ENCODE measurements at regions not wholly inside any gene's neighbourhood (a gene's known extent, or its start where the extent isn't known, plus 50 kb on each side); places are given as distances from the start of the nearest gene placed in this dataset.

DNA sequence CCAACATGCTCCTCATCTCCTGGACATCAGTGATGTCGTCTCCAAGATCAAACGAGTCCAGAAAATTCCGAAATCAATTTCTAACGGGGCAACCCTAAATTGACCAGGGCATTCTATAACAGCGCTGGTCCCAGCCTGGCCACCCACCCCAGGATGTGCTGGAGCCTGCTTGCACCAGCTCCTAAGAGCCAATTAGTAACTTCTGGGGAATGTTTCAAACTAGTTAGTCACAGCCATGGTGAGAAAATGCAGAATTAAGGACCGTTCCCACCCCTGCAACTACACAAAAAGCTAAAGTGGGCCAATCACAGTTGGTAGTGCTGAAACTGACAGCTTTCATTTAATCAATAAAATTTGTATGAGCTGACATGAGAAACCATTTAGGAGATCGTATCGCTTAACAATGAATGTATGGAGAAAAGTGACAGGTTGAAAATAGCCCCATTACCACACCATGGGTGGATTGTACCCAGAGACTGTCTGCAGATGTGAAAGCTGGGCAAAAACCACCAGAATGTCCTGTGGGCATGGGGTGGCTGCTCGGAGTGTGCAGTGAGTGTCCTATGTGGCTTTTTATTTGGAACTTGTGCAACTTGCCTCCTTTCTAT lies 165.7 kb upstream of the AFDN start:
- intact Hi-C loops (cut with DNase I): no loop called here
- DNase-seq: peak in 2 of 10 donors; percentile 31 to 33

DNA sequence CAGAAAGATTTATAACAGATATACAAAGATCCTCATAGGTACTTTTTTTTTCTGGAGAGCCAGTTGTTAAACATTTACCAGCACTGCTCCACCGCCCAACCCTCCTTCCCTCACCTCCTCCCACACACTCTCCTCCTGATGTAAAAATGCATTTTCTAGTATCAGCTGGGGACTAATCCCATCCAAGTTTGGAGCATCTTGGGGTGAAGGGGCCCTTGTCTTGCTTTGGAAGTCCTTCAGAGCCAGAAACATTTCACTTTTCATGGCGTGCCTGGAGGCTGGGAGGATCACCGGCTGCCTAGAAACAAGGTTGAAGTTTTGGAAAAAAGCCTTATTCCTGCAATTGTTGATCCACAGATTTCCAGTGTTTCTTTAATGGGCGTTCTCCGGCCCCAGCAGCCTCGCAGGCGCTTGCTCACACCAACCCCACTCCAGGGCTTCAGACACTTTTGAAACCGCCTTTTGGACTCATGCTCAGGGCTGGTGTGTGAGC lies 165.1 kb upstream of the AFDN start:
- peak in 2 of 10 donors; percentile 14 for DNase-seq

DNA sequence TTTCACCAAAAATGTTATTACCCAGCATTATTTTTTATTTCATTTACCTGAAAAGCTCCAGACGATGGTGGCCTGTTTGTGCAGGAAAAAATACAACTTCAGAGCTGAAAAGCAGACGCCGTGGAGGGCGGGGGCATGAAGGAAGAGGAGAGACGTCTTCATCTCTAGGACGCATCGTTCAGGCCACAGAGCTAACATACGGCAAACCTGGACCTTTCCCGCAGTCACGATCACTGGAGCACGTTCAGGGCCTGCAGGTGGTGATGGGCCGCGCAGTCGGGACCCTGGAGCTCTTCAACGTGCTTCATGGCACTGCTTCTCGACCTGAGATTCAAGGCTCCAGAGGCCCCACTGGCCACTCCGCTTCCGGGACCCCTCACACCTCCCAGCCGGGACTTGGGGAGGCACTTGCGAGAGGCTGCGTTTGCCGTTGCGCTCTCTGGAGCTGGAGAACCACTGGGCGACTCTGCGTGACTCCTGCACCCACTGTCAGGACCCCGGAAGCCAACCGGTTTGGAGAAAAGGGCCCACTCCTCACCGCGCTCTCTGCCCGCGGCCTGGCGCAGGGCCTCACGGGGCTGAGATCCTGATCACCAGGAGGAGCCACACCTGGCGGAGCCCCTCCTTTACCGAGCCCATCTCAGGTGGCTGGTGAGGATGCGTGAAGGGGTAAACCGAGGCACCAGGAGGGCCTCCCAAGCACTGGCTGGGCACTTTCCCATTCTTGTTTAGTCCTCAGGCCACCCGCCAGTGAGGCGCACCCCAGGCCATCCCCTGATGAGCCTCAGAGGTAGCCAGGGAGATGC lies 164.4 kb upstream of the AFDN start:
- peak in 2 of 10 donors; percentile 62 to 66 for DNase-seq

More for the DNA sequence above, 165.1 kb upstream of the AFDN start:
- intact Hi-C loops (cut with DNase I): no loop called here

DNA sequence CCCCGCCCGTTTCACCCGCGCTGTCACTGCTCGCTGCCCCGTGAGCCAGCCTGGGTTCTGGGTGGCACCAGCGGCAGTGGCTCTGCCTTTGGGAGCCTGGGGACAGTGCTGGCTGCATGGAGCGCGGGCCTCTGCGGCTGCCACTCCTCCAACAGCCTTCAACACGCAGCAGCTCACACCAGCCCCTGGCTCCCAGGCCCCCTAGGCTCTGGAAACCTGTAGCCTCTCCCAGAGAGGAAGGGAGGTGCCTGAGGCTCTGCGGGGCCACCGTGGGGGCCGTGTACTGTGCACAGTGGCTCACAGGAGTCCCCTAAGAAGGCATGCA lies 163.9 kb upstream of the AFDN start:
- intact Hi-C loops (cut with DNase I): no loop called here
- DNase-seq: peak in 1 of 10 donors; percentile 80

More for the DNA sequence above, 164.4 kb upstream of the AFDN start:
- intact Hi-C loops (cut with DNase I): no loop called here

DNA sequence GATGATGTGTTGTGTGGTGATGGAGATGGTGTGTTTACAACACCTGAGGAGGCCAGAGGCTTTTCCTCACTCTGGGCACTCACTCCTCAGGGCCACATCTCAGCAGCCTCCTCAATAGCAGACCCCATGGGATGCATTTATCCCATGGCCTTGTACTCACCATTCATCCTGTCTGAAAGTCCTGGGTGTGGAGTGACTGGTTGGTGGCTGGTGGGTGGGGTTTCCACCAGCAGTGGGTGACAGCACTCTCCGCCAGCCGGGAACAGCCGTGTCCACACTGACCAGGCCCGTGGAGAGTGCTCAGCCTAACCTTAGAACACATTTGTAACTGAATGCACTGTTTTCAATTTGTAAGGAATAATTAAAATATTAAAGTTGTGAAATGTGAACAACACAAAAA lies 163.4 kb upstream of the AFDN start:
- intact Hi-C loops (cut with DNase I): no loop called here
- peak in 2 of 10 donors; percentile 35 to 51 for DNase-seq

DNA sequence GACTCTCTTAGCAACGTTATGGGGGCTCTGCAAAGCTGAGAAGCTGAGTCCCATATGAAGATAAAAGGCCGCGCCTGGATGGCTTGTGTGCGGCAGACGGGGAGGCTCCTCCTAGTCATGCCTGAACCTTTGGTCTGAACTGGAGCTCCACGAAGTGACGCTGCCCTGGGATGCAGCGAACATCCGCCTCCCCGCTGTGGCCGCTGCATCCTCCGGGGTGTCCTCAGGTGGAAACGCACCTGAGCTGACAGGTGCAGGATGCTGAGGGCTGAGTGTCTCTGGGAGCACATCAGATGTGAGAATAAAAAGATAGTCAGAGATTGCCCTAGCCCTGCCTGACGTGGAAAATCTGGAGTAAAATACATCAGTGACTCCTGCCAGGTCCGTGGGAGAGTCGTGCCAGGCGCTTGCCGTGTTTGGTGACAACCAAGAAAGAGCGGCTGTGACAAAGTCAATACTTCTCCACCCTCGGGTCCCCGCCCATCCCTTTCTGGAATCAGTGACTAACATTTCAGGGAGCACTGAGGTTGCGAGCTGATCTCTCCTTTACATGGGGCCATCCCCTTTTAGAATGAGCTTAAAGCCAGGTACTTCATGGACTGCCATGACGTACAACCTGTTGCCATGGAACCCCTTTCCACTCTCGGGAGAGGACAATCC lies 162.8 kb upstream of the AFDN start:
- intact Hi-C loops (cut with DNase I): no loop called here
- DNase-seq: peak in 2 of 10 donors; percentile 70 to 76

DNA sequence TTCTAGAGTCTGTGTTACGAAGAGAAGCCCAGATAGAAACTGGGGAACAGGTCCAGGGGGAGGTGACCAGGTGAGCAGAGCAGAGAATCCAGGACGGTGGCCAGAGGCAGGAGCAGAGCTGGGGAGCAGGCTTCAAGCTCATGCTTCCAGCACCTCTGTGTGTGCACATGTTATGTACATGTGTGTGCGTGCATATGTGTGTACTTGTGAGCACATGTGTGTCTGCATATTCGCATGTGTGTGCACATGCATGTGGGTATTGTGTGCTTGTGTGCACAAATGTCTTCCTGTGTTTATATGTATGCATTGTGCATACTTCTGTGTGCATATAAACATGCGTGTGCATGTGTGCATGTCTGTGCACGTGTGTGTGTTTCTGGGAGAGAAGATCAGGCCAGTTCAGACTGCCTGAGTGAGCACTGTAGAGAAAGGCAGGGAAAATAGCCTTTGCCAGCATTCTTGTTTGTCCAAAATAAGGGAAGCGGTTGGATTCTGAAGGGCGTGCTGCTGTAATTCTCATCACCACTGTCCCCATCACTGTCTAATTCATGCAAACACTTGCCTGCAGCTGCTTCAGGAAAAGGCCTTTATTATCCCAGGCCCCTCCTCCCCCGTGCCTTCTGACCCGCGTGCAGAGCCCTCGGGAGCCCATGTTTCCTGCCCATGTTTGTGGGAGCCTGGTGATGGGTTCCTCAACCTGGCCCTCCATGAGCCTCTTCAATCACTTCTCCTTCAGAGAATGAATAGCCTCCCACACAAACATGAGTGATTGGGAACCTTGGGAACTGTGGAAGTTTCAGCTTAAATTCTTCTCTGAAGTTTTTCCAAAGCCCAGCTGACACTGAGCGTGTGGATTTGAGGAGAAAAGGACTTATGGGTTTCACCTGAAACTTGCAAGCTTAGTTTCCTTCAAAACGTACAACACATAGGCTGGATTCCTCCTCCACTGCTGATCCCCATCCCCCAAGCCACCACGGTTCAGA lies 161.7 kb upstream of the AFDN start:
- intact Hi-C loops (cut with DNase I): no loop called here

DNA sequence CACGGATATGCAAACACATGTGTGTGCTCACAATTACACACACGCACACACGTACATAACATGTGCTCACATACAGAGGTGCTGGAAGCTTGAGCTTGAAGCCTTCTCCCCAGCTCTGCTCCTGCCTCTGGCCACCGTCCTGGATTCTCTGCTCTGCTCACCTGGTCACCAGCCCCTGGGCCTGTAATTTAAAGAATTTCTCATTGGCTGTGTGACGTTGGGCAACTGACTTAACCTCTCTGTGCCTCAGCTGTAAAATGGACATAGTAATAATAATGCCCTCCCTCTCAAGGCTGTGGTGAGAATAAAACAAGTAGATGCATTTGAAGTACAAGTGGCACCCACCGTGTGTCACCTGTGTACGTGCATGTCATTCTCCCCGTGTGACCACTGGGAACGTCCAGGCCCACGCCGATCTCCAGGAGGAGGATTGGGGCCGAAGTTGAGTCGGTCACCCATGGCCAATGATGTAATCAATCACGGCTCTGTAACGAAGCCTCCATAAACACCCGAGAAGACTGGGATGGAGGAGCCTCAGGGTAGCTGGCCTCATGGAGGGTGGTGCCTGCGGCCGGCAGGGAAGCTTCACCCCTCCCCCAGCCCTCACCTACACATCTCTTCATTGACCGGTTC lies 160.9 kb upstream of the AFDN start:
- intact Hi-C loops (cut with DNase I): no loop called here
- DNase-seq: peak in 2 of 10 donors; percentile 38 to 69

More for the DNA sequence above, 161.7 kb upstream of the AFDN start:
- DNase-seq: peak in 3 of 10 donors; percentile 33 to 77 (median 35)

DNA sequence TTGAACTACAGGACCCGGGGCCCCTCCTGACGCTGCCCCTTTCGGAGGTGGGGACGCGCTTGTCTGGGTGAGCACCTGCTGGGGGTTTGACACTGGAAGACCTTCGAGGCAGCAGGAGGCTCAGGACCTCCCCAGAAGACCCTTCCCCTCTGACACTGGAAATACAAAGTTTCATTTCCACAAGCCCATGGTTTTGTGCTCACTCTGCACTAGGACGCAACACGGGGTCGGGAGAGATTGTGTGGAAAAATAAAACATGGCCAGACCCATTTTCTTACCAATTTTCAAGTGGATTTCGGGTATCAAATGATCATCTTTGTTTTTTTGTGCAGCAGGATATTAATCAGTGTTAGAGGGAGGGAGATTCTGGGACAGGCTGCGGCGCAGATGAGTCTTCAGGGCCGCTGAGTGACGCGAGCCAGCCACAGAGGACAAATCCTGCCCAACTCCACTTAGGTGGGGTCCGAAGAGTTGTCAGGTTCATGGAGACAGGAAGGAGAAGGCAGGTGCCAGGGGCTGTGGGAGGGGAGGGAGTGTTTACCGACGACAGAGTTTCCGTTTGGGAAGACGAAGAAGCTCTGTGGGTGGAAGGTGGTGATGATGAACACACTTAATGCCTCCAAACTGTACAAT lies 160.0 kb upstream of the AFDN start:
- intact Hi-C loops (cut with DNase I): no loop called here
- peak in 2 of 10 donors; percentile 9 to 55 for DNase-seq

DNA sequence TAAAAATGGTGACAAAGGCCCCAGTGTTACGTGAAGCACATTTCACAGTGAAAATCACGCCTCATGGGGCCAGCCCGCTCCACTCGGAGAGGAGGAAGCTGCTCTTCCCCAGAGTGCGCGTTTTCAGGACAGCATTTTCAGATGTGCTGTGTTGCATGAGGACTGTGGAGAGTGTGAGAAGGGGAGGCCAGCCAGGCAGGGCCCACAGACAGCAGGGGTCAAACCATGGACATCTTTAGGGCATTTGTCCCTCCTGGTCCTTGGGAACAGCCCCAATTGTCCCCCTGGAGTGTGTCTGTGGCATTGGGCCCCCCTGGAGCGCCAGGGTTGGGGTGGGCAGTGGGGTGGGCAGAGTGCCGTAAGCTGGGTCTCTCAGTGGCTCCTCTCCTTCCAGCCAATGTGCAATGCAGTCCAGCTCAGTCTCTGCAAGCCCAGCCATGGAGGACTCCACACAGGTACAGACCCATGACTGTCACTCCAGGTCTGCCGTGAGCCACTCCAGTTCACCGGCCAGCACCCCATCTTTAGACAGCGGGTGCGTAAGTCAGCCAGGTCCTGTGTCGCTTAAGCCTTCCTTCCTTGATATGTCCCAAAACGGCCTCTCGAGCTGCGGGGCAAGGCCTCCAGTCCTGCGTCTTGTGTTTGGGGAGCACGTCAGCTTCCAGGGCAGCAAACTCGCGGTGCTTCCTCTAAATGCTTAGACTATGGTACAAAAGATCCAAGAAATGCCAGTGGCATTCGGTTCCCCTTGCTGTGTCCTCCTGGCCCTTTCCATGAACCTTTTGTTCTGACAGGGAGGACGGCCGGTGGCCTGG lies 159.3 kb upstream of the AFDN start:
- intact Hi-C loops (cut with DNase I): no loop called here

DNA sequence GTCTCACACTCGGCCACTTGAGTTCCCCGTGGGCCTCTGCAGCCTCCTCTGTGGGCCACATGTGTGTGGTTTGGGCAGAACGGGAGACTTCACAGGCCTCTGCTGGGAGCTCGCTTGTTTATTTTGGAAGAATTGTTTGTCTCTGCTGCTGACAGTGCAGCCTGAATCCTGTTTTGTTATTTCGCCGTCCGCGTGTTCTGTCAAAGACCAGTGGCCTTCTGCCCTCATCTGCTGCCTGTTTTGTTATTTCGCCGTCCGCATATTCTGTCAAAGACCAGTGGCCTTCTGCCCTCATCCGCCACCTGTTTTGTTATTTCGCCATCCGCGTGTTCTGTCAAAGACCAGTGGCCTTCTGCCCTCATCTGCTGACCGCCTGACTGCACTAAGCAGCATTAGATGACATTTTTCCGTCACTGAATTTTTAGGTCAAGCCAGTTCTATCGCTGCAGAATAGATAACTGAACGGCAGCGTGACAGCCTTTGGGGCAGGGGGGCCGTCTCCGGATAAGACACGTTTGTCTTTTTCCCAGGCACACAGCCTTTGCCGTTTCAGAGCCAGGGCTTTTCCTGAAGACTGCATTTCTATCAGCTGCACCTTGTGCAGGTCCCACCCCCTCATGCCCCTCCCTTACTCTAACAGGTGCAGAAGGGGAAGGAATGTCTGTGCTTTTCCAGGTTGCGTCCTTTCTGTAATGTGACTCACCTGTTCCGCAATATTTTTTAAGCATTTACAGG lies 158.5 kb upstream of the AFDN start:
- intact Hi-C loops (cut with DNase I): no loop called here
- peak in 3 of 10 donors; percentile 25 to 78 (median 39) for DNase-seq

More for the DNA sequence above, 159.3 kb upstream of the AFDN start:
- DNase-seq: peak in 2 of 10 donors; percentile 40 to 48

DNA sequence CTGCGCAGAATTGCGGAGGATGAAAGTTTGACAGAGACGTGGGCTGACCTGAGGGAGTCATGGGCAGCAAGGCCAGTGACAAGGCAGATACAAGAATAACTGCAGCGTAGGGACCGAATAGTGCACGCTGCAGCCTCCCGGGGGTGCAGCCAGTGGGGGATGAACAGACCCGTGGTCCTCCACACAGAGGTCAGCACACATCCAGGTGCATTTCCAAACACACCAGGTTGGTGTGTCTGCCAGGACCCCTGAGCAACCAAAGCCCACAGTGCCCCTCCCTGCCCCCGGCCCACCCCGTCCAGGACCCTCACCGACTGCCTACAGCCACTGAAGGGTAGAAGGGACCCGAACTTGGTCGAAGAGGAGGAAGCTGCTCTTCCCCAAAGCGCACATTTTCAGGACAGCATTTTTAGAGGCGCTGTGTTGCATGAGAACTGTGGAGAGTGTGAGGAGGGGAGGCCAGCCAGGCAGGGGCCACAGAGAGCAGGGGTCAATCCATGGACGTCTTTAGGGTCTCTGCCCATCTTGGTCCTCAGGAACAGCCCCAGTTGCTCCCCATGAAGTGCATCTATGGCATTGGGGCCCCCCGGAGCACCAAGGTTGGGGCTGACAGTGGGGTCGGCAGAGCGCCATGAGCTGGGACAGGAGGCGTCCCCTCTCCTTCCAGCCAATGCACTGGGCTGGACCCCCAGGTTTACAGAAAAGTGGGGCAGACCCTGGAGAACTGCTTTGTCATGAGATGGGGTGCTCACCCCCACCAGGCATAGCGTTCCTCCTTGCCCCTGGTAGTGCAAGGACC lies 157.8 kb upstream of the AFDN start:
- intact Hi-C loops (cut with DNase I): no loop called here
- peak in 2 of 10 donors; percentile 29 to 53 for DNase-seq

DNA sequence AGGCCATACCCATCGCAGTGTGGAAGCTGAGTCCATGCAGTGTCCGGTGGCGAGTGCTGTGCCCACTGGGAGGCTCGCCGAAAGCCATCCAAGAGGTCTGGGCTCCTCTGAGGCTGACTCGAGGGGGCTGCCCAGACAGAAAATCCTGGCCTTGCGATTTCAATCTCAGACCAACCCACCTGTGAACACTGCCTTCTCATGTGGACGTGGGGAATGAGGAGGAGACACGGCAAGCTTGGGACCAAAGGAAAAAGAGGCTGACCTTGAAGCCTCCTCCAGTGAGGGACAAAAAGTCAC lies 157.2 kb upstream of the AFDN start:
- peak in 2 of 10 donors; percentile 55 to 77 for DNase-seq
- intact Hi-C loops (cut with DNase I): no loop called here

DNA sequence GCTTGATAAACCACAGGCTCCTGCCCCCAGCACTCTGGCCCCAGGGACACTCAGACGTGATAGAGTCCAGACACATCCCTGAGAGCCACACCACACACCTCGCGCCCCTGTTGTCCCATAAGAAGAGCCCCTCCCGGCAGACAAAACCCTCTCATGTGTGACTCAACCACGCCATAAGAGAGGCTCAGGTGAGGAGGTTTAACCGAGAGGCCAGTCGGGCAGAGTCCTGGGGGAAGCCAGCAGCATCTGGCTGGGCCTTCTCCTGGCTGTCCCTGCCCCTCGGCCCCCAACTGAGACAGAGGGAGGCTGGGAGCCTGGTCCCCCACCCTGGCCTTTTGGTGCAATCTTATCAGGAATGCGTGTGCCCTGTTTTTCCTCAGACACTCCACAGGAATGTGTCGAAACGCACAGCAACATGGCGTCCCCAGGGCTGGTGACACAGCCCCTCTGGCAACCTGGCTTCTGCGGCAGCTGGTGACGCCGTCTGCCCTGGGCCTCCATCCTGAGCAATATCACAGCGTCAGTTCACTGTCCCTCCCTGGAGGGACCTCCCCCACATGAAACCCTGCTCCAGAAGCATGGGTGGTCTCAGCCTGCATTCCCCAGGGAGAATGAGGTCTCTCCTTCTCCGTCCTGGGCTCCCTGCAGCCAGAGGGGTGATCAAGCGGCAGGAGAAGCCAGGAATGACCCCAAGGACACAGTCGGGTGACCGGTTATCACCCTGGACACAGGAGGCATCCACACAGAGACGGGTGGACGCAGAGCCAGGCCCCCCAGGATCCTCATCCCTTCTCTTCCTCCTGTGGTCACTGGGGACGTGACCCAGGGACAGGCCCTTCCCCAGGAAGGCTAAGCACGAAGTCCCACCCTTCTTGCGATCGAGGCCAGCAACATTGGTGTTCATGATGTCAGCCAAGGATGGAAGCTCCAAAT lies 156.6 kb upstream of the AFDN start:
- intact Hi-C loops (cut with DNase I): no loop called here

DNA sequence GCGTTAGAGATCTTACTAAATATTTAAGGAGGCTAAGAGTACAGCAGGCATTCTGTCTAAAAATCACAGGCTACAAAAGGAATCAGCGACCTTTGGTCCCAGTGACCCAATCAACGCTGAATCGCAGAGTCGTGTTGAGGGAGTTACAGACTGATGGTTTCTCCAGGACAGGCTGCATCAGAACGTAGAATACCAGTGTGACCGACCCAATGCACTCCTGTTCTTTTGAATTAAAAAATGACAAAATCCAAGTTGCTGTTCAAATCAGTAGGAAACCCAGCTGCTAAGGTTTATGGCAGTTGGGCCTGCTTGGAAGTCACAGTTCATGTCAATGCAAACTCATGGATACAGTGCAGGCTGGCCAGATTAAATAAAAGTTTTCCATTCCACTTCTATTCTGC lies 155.8 kb upstream of the AFDN start:
- peak in 1 of 10 donors; percentile 8 for DNase-seq
- intact Hi-C loops (cut with DNase I): no loop called here

More for the DNA sequence above, 156.6 kb upstream of the AFDN start:
- peak in 2 of 10 donors; percentile 51 to 66 for DNase-seq
